ENCODE measurements at regions not wholly inside any gene's neighbourhood (a gene's known extent, or its start where the extent isn't known, plus 50 kb on each side); places are given as distances from the start of the nearest gene placed in this dataset.

DNA sequence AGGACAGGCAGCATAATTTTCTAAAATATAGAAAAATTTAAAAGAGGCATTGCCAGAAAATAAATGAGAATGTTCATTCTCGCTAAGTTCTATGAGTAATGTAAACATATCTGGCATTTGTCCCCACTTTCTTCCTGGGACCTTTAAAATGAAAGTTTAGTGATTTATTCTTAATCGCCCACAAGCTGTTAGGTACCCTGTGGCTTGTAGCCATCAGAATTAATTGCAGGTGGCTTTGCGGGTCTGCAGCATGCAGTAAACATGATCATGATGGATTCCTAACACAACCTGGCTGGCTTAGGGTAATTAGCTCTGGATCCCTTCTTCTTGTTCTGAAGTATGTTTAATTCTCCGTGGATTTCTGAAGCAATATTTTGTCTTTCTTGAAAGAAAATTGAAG lies 103.5 kb upstream of the FRMD6 start:
- no peak overlapping the region for H3K9ac ChIP-seq (ENCODE audit: low read depth, low read length, poor library complexity, severe bottlenecking)
- no peaks in the 10 kb centered on the region for H3K27me3 ChIP-seq (ENCODE audit: insufficient read depth, low read length, poor library complexity, severe bottlenecking)
- H3K9me2 ChIP-seq (replicated peaks; ENCODE audit: low read depth, low read length): no peaks in the 10 kb centered on the region
- no peaks in the 10 kb centered on the region for H3K9me3 ChIP-seq (ENCODE audit: insufficient read depth, low read depth, low read length)
- no peaks in the 10 kb centered on the region for H4K20me1 ChIP-seq (ENCODE audit: insufficient read depth, low read length, poor library complexity, severe bottlenecking)
- TF ChIP-seq EZH2phosphoT487 (IDR thresholded peaks at IDR 0.05; ENCODE audit: borderline replicate concordance): no peak
- TF ChIP-seq, protein P1, sequence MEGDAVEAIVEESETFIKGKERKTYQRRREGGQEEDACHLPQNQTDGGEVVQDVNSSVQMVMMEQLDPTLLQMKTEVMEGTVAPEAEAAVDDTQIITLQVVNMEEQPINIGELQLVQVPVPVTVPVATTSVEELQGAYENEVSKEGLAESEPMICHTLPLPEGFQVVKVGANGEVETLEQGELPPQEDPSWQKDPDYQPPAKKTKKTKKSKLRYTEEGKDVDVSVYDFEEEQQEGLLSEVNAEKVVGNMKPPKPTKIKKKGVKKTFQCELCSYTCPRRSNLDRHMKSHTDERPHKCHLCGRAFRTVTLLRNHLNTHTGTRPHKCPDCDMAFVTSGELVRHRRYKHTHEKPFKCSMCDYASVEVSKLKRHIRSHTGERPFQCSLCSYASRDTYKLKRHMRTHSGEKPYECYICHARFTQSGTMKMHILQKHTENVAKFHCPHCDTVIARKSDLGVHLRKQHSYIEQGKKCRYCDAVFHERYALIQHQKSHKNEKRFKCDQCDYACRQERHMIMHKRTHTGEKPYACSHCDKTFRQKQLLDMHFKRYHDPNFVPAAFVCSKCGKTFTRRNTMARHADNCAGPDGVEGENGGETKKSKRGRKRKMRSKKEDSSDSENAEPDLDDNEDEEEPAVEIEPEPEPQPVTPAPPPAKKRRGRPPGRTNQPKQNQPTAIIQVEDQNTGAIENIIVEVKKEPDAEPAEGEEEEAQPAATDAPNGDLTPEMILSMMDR (conservative IDR thresholded peaks at IDR 0.05; ENCODE audit: low read length): no peak
- no peaks in the 10 kb centered on the region for H3K36me3 ChIP-seq (ENCODE audit: insufficient read depth, low read length)
- H3K4me3 ChIP-seq (ENCODE audit: low read length, poor library complexity, severe bottlenecking): no peak overlapping the region
- H3K79me2 ChIP-seq (ENCODE audit: insufficient read depth, low read length): no peaks in the 10 kb centered on the region
- no peak overlapping the region for H2AFZ ChIP-seq (ENCODE audit: low read length)
- no peak overlapping the region for H3K4me2 ChIP-seq (ENCODE audit: low read depth, low read length, poor library complexity, severe bottlenecking)
- no peaks in the 10 kb centered on the region for H3F3A ChIP-seq (ENCODE audit: low read depth)
- H3K4me1 ChIP-seq (ENCODE audit: insufficient read depth, low read length, poor library complexity, severe bottlenecking): peaks cover 4% of the 10 kb centered on the region

DNA sequence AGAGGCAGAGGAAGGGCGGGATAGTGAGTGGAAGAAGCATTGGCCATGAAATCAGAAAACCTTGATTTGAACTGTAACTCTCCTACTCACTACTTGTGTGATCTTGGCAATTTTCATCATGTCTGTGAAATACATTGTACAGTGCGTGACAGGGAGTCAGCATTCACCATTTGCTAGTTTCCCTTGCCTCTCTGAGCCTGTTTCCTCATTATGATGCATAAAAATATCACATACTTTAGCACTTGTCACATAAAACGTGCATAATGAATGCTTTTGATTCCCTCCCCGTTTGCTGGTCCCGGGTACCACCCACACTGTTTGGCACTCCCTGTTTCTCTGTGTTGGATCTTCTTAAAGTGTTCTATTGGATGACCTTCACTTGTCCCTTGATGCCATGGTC lies 101.1 kb upstream of the FRMD6 start:
- Histone ChIP-seq H3K4me3 (ENCODE audit: low read length, poor library complexity, severe bottlenecking) (no peak overlapping the region), H3F3A (ENCODE audit: low read depth) (no peaks in the 10 kb centered on the region), H3K9ac (ENCODE audit: low read depth, low read length, poor library complexity, severe bottlenecking) (no peak overlapping the region), H3K9me2 (replicated peaks; ENCODE audit: low read depth, low read length) (no peaks in the 10 kb centered on the region), H4K20me1 (ENCODE audit: insufficient read depth, low read length, poor library complexity, severe bottlenecking) (no peaks in the 10 kb centered on the region), H3K9me3 (ENCODE audit: insufficient read depth, low read depth, low read length) (no peaks in the 10 kb centered on the region), H3K79me2 (ENCODE audit: insufficient read depth, low read length) (no peaks in the 10 kb centered on the region), H2AFZ (ENCODE audit: low read length) (no peak overlapping the region), H3K4me2 (ENCODE audit: low read depth, low read length, poor library complexity, severe bottlenecking) (no peak overlapping the region), H3K27me3 (ENCODE audit: insufficient read depth, low read length, poor library complexity, severe bottlenecking) (no peaks in the 10 kb centered on the region), H3K4me1 (ENCODE audit: insufficient read depth, low read length, poor library complexity, severe bottlenecking) (peaks cover 4% of the 10 kb centered on the region), H3K36me3 (ENCODE audit: insufficient read depth, low read length) (no peaks in the 10 kb centered on the region)
- TF ChIP-seq, protein P1 (conservative IDR thresholded peaks at IDR 0.05; ENCODE audit: low read length): no peak
- no peak for TF ChIP-seq EZH2phosphoT487 (IDR thresholded peaks at IDR 0.05; ENCODE audit: borderline replicate concordance)

DNA sequence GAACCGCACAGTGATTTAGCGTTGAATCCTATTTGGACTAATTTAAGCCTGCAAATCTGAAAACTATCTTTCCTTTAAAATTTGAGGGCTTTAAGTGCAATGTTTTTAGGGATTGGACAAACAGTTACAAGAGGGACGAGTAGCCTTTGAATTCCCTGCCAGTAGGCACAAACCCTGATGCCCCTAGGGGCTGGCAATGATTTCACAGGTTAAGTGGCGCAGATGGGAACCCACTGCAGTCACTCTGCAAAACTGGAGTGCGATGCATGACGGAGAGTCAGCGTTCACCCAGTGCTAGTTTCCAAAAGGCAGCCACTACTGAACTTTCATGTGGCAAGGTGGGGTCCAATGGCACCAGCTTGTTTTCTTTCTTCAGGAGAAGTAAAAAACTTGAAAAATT lies 99.4 kb upstream of the FRMD6 start:
- Histone ChIP-seq H3K4me2 (ENCODE audit: low read depth, low read length, poor library complexity, severe bottlenecking) (no peak overlapping the region), H3F3A (ENCODE audit: low read depth) (no peaks in the 10 kb centered on the region), H3K9ac (ENCODE audit: low read depth, low read length, poor library complexity, severe bottlenecking) (no peak overlapping the region), H3K4me1 (ENCODE audit: insufficient read depth, low read length, poor library complexity, severe bottlenecking) (peaks cover 15% of the 10 kb centered on the region), H3K36me3 (ENCODE audit: insufficient read depth, low read length) (no peaks in the 10 kb centered on the region), H4K20me1 (ENCODE audit: insufficient read depth, low read length, poor library complexity, severe bottlenecking) (no peaks in the 10 kb centered on the region), H3K9me3 (ENCODE audit: insufficient read depth, low read depth, low read length) (no peaks in the 10 kb centered on the region), H3K4me3 (ENCODE audit: low read length, poor library complexity, severe bottlenecking) (no peak overlapping the region), H3K9me2 (replicated peaks; ENCODE audit: low read depth, low read length) (no peaks in the 10 kb centered on the region), H2AFZ (ENCODE audit: low read length) (no peak overlapping the region), H3K79me2 (ENCODE audit: insufficient read depth, low read length) (no peaks in the 10 kb centered on the region), H3K27me3 (ENCODE audit: insufficient read depth, low read length, poor library complexity, severe bottlenecking) (no peaks in the 10 kb centered on the region)
- TF ChIP-seq, protein P1 (conservative IDR thresholded peaks at IDR 0.05; ENCODE audit: low read length): peak; percentile 59
- TF ChIP-seq EZH2phosphoT487 (IDR thresholded peaks at IDR 0.05; ENCODE audit: borderline replicate concordance): no peak
